ENCODE measurements at regions not wholly inside any gene's neighbourhood (a gene's known extent, or its start where the extent isn't known, plus 50 kb on each side); places are given as distances from the start of the nearest gene placed in this dataset.

DNA sequence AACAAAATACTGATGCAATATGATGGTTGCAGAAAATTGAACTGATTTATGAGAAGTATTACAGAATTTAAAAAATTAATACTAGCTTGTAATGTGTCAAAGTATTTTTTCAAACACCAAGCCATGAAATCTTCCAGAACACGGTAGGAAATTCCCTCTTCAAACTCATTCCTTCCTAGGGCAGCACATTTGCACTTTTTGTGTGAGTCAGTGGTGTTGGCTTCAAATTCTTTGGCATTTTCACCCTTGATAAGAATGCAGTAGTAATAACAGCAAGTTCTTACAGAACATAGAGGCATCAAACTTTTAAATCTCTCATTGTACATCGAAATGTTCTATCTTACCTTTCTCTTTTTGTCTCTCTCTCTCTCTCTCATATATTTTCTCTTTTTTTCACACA is 191.8 kb downstream of the CGGBP1 start:
- no peaks in the 10 kb centered on the region for H3F3A ChIP-seq (ENCODE audit: insufficient read depth, low read length)
- no peaks in the 10 kb centered on the region for H3K27me3 ChIP-seq (replicated peaks; ENCODE audit: insufficient read depth, low read length)
- TF ChIP-seq, protein P1, sequence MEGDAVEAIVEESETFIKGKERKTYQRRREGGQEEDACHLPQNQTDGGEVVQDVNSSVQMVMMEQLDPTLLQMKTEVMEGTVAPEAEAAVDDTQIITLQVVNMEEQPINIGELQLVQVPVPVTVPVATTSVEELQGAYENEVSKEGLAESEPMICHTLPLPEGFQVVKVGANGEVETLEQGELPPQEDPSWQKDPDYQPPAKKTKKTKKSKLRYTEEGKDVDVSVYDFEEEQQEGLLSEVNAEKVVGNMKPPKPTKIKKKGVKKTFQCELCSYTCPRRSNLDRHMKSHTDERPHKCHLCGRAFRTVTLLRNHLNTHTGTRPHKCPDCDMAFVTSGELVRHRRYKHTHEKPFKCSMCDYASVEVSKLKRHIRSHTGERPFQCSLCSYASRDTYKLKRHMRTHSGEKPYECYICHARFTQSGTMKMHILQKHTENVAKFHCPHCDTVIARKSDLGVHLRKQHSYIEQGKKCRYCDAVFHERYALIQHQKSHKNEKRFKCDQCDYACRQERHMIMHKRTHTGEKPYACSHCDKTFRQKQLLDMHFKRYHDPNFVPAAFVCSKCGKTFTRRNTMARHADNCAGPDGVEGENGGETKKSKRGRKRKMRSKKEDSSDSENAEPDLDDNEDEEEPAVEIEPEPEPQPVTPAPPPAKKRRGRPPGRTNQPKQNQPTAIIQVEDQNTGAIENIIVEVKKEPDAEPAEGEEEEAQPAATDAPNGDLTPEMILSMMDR (IDR thresholded peaks at IDR 0.05; ENCODE audit: low read length) = no peak
- no peak for TF ChIP-seq EZH2 (optimal IDR thresholded peaks at IDR 0.05; ENCODE audit: low read depth, low read length)
- no peak for TF ChIP-seq EZH2phosphoT487 (IDR thresholded peaks at IDR 0.05; ENCODE audit: low read length)
- no peaks in the 10 kb centered on the region for H3K79me2 ChIP-seq (ENCODE audit: low read length)
- H3K4me3 ChIP-seq (ENCODE audit: low read length) = no peak overlapping the region
- H2AFZ ChIP-seq (ENCODE audit: low read length) = no peak overlapping the region
- no peak for DNase-seq
- H3K9me3 ChIP-seq (replicated peaks; ENCODE audit: insufficient read depth, low read length) = no peaks in the 10 kb centered on the region
- no peaks in the 10 kb centered on the region for H3K4me1 ChIP-seq (ENCODE audit: low read length)
- H4K20me1 ChIP-seq (ENCODE audit: insufficient read depth, low read length) = no peaks in the 10 kb centered on the region
- H3K27ac ChIP-seq (ENCODE audit: low read length) = no peak overlapping the region
- H3K4me2 ChIP-seq (ENCODE audit: low read depth, low read length) = no peak overlapping the region
- no peaks in the 10 kb centered on the region for H3K36me3 ChIP-seq (replicated peaks; ENCODE audit: insufficient read depth, low read length)
- no peak overlapping the region for H3K9ac ChIP-seq (ENCODE audit: low read length)
- H3K9me2 ChIP-seq (replicated peaks; ENCODE audit: insufficient read depth, low read length) = no peaks in the 10 kb centered on the region

DNA sequence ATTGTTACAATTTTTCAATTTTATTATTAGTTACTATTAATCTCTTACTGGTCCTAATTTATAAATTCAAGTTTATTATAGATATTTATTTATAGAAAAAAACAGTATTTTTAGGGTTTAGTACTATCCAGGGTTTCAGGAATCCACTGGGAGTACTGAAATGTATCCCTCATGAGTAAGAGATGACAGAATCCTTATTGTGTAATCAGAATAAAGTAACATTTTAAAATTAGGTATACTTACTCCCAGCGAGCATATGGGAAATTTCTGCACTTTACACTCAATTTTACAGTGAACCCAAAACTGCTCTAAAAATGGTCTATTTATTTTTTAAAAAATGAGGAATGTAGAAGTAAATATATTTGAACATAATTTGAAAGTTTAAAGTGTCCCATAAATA is 202.7 kb downstream of the CGGBP1 start:
- no peak for TF ChIP-seq EZH2phosphoT487 (IDR thresholded peaks at IDR 0.05; ENCODE audit: low read length)
- TF ChIP-seq, protein P1 (IDR thresholded peaks at IDR 0.05; ENCODE audit: low read length) = no peak
- no peak for TF ChIP-seq EZH2 (optimal IDR thresholded peaks at IDR 0.05; ENCODE audit: low read depth, low read length)
- H3K27me3 ChIP-seq (replicated peaks; ENCODE audit: insufficient read depth, low read length) = no peaks in the 10 kb centered on the region
- no peak for DNase-seq
- H2AFZ ChIP-seq (ENCODE audit: low read length) = no peak overlapping the region
- no peaks in the 10 kb centered on the region for H3F3A ChIP-seq (ENCODE audit: insufficient read depth, low read length)
- H3K9me3 ChIP-seq (replicated peaks; ENCODE audit: insufficient read depth, low read length) = no peaks in the 10 kb centered on the region
- no peaks in the 10 kb centered on the region for H4K20me1 ChIP-seq (ENCODE audit: insufficient read depth, low read length)
- no peaks in the 10 kb centered on the region for H3K9me2 ChIP-seq (replicated peaks; ENCODE audit: insufficient read depth, low read length)
- H3K27ac ChIP-seq (ENCODE audit: low read length) = no peak overlapping the region
- no peak overlapping the region for H3K9ac ChIP-seq (ENCODE audit: low read length)
- no peaks in the 10 kb centered on the region for H3K36me3 ChIP-seq (replicated peaks; ENCODE audit: insufficient read depth, low read length)
- no peaks in the 10 kb centered on the region for H3K4me1 ChIP-seq (ENCODE audit: low read length)
- no peaks in the 10 kb centered on the region for H3K79me2 ChIP-seq (ENCODE audit: low read length)
- H3K4me3 ChIP-seq (ENCODE audit: low read length) = no peak overlapping the region
- no peak overlapping the region for H3K4me2 ChIP-seq (ENCODE audit: low read depth, low read length)

DNA sequence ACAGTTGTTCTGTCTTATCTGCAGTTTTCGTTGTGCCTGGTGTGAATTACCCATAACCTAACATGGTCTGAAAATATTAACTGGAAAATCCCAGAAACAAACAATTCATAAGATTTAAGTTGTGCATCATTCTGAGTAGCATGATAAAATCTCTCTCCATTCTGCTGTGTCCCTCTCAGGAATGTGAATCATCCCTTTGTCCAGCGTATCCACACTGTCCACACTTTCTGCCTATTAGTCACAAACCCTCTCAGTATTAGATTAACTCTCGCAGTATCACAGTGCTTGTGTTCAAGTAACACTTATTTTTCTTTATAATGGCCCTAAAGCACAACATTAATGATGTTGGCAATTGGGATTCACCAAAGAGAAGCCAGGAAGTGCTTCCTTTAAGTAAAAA is 203.2 kb downstream of the CGGBP1 start:
- H3K27ac ChIP-seq (ENCODE audit: low read length) = no peak overlapping the region
- no peaks in the 10 kb centered on the region for H3K27me3 ChIP-seq (replicated peaks; ENCODE audit: insufficient read depth, low read length)
- H4K20me1 ChIP-seq (ENCODE audit: insufficient read depth, low read length) = no peaks in the 10 kb centered on the region
- H3K4me2 ChIP-seq (ENCODE audit: low read depth, low read length) = no peak overlapping the region
- DNase-seq = no peak
- no peaks in the 10 kb centered on the region for H3K79me2 ChIP-seq (ENCODE audit: low read length)
- no peaks in the 10 kb centered on the region for H3K36me3 ChIP-seq (replicated peaks; ENCODE audit: insufficient read depth, low read length)
- TF ChIP-seq, protein P1 (IDR thresholded peaks at IDR 0.05; ENCODE audit: low read length) = no peak
- TF ChIP-seq EZH2 (optimal IDR thresholded peaks at IDR 0.05; ENCODE audit: low read depth, low read length) (no peak), EZH2phosphoT487 (IDR thresholded peaks at IDR 0.05; ENCODE audit: low read length) (no peak)
- H3K4me1 ChIP-seq (ENCODE audit: low read length) = no peaks in the 10 kb centered on the region
- no peaks in the 10 kb centered on the region for H3K9me2 ChIP-seq (replicated peaks; ENCODE audit: insufficient read depth, low read length)
- no peaks in the 10 kb centered on the region for H3F3A ChIP-seq (ENCODE audit: insufficient read depth, low read length)
- no peak overlapping the region for H2AFZ ChIP-seq (ENCODE audit: low read length)
- H3K9ac ChIP-seq (ENCODE audit: low read length) = no peak overlapping the region
- H3K9me3 ChIP-seq (replicated peaks; ENCODE audit: insufficient read depth, low read length) = no peaks in the 10 kb centered on the region
- H3K4me3 ChIP-seq (ENCODE audit: low read length) = no peak overlapping the region
